Body of pancreas (tissue), 4 donors: ENCODE measurements at regions not wholly inside any gene's neighbourhood (a gene's known extent, or its start where the extent isn't known, plus 50 kb on each side); places are given as distances from the start of the nearest gene placed in this dataset.

ENCODE experiments used
- POLR2A ChIP-seq, 3 donors: fragments of 450-650 bp; IDR thresholded peaks; one replicate each; pipeline ENCODE4 v1.6.1; 2016; ENCODE audit warnings: antibody characterized with exemption in 3 of 3, mild to moderate bottlenecking in 2 of 3
- TF ChIP-seq, protein P1 (sequence below), 7 experiments: fragments of 450-650 bp in 4 of 7; fragments of 200-600 bp in 3 of 7; sonication (generic) in 3 of 7; IDR thresholded peaks; one replicate each; pipeline ENCODE4 v1.5.1; 2016 to 2019; ENCODE audit warnings: antibody characterized with exemption in 7 of 7

DNA sequence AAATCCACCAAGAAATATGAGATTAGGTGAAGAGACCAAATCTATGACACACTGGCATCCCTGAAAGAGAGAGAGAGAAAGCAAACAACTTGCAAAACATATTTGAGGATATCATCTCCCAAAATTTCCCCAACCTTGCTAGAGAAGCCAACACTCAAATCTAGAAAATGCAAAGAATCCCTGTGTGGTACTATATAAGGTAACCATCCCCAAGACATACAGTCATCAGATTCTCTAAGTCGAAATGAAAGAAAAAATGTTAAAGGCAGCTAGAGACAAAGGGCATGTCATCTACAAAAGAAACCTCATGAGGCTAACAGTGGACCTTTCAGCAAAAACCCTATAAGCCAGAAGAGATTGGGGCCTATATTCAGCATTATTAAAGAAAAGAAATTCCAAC lies 622.1 kb upstream of the LMCD1 start:
- TF ChIP-seq POLR2A (IDR thresholded peaks at IDR 0.05) = no peak
- TF ChIP-seq, protein P1, sequence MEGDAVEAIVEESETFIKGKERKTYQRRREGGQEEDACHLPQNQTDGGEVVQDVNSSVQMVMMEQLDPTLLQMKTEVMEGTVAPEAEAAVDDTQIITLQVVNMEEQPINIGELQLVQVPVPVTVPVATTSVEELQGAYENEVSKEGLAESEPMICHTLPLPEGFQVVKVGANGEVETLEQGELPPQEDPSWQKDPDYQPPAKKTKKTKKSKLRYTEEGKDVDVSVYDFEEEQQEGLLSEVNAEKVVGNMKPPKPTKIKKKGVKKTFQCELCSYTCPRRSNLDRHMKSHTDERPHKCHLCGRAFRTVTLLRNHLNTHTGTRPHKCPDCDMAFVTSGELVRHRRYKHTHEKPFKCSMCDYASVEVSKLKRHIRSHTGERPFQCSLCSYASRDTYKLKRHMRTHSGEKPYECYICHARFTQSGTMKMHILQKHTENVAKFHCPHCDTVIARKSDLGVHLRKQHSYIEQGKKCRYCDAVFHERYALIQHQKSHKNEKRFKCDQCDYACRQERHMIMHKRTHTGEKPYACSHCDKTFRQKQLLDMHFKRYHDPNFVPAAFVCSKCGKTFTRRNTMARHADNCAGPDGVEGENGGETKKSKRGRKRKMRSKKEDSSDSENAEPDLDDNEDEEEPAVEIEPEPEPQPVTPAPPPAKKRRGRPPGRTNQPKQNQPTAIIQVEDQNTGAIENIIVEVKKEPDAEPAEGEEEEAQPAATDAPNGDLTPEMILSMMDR (IDR thresholded peaks at IDR 0.05) = no peak
